Embryonic facial prominence (tissue), 1 donor: ENCODE measurements at regions not wholly inside any gene's neighbourhood (a gene's known extent, or its start where the extent isn't known, plus 50 kb on each side); places are given as distances from the start of the nearest gene placed in this dataset.
A peak's percentile ranks its signal among the peaks of the same experiment; 100 is the strongest.
"Not testable (repeated sequence)": the region's sequence is repeated elsewhere in the genome, so short reads cannot be mapped to it uniquely, and the experiment has no call there.

ENCODE experiments used
- DNase-seq: peaks from one replicate; pipeline ENCODE4 v3.0.0-alpha.2; 2016; ENCODE audit errors: extremely low spot score

- no peak for DNase-seq
Observed at GRCh38 chr2:49686291-49686690, 532.0 kb upstream of the FSHR start.

GRCh38 chr2:49677227-49677626 lies 522.9 kb upstream of the FSHR start:
- no peak for DNase-seq

GRCh38 chr2:49664827-49665226 lies 510.5 kb upstream of the FSHR start:
- DNase-seq: no peak

- no peak for DNase-seq
Observed at GRCh38 chr2:49661809-49662208, 507.5 kb upstream of the FSHR start.

- DNase-seq: no peak
Observed at GRCh38 chr2:49656853-49657252, 502.5 kb upstream of the FSHR start.

- DNase-seq: no peak
Observed at GRCh38 chr2:49643149-49643548, 488.8 kb upstream of the FSHR start.

GRCh38 chr2:49640630-49641029 lies 486.3 kb upstream of the FSHR start:
- DNase-seq: no peak

GRCh38 chr2:49621016-49621415 lies 466.7 kb upstream of the FSHR start:
- no peak for DNase-seq

GRCh38 chr2:49619804-49620203 lies 465.5 kb upstream of the FSHR start:
- no peak for DNase-seq

- no peak for DNase-seq
Observed at GRCh38 chr2:49618491-49618890, 464.2 kb upstream of the FSHR start.

- DNase-seq: peak; percentile 20
Observed at GRCh38 chr2:49616800-49617199, 462.5 kb upstream of the FSHR start.

GRCh38 chr2:49611796-49612195 lies 457.5 kb upstream of the FSHR start:
- not testable (repeated sequence) for DNase-seq

- no peak for DNase-seq
Observed at GRCh38 chr2:49600524-49600923, 446.2 kb upstream of the FSHR start.

- DNase-seq: no peak
Observed at GRCh38 chr2:49598231-49598630, 443.9 kb upstream of the FSHR start.

- no peak for DNase-seq
Observed at GRCh38 chr2:49585921-49586320, 431.6 kb upstream of the FSHR start.

- DNase-seq: peak; percentile 51
Observed at GRCh38 chr2:49582946-49583345, 428.6 kb upstream of the FSHR start.

- DNase-seq: no peak
Observed at GRCh38 chr2:49577041-49577440, 422.7 kb upstream of the FSHR start.

GRCh38 chr2:49569176-49569575 lies 414.9 kb upstream of the FSHR start:
- no peak for DNase-seq

- no peak for DNase-seq
Observed at GRCh38 chr2:49567811-49568600, 413.7 kb upstream of the FSHR start.

GRCh38 chr2:49567021-49567420 lies 412.7 kb upstream of the FSHR start:
- DNase-seq: no peak

- DNase-seq: no peak
Observed at GRCh38 chr2:49553658-49554057, 399.3 kb upstream of the FSHR start.

- no peak for DNase-seq
Observed at GRCh38 chr2:49532702-49533101, 378.4 kb upstream of the FSHR start.

GRCh38 chr2:49515996-49516782 lies 361.9 kb upstream of the FSHR start:
- no peak for DNase-seq
